CD4-positive, alpha-beta T cell (primary cell): ENCODE measurements at regions not wholly inside any gene's neighbourhood (a gene's known extent, or its start where the extent isn't known, plus 50 kb on each side); places are given as distances from the start of the nearest gene placed in this dataset.

ENCODE experiments used
- ATAC-seq: fragments of 200-7000 bp; cut with Tn5 transposase; one replicate; pipeline ENCODE4 v1.10.0; 2022; ENCODE audit warnings: mild to moderate bottlenecking; ENCODE audit not compliant: poor library complexity
- CTCF ChIA-PET: fragments of 350-600 bp; sonication (Branson Sonifier 250); formaldehyde crosslinking; loops from one replicate; lab custom pipeline; 2021; ENCODE audit warnings: antibody characterized with exemption, inconsistent platforms; lab: Charles Lee
- POLR2A ChIA-PET: fragments of 350-600 bp; sonication (Branson Sonifier 250); formaldehyde crosslinking; loops from one replicate; lab custom pipeline; 2021; ENCODE audit warnings: antibody characterized with exemption, inconsistent platforms; lab: Charles Lee
- DNase-seq, 14 experiments: peaks; one replicate each; pipeline ENCODE4 v3.0.0-alpha.2; 2013 to 2020; ENCODE audit warnings: mixed read lengths in 2 of 14
- H3K27ac ChIP-seq, 2 donors: one replicate each; pipeline versions ENCODE4 v1.5.1 to v1.7.0; 2013; ENCODE audit warnings: low read length in 2 of 2, low read depth in 1 of 2, mild to moderate bottlenecking in 1 of 2
- H3K27me3 ChIP-seq, 2 experiments: 1 replicate in 1 of 2; 2 replicates in 1 of 2; pipeline versions ENCODE4 v1.6.1 to v1.7.0; 2013; ENCODE audit warnings: low read length in 2 of 2, control low read depth in 1 of 2, mild to moderate bottlenecking in 1 of 2, moderate library complexity in 1 of 2; ENCODE audit not compliant: insufficient read depth in 2 of 2, control insufficient read depth in 1 of 2
- H3K36me3 ChIP-seq: one replicate; pipeline ENCODE4 v1.6.1; 2013; ENCODE audit warnings: low read length, control low read depth; ENCODE audit not compliant: insufficient read depth
- H3K4me1 ChIP-seq: one replicate; pipeline ENCODE4 v1.6.1; 2013; ENCODE audit warnings: low read length, control low read depth; ENCODE audit not compliant: insufficient read depth
- H3K4me3 ChIP-seq: one replicate; pipeline ENCODE4 v1.5.1; 2013; ENCODE audit warnings: mild to moderate bottlenecking, low read length, moderate library complexity
- H3K9me3 ChIP-seq, 2 experiments: 1 replicate in 1 of 2; 2 replicates in 1 of 2; pipeline versions ENCODE4 v1.6.1 to v1.7.0; 2013; ENCODE audit warnings: low read length in 2 of 2, mild to moderate bottlenecking in 2 of 2, control low read depth in 1 of 2, moderate library complexity in 1 of 2; ENCODE audit not compliant: control insufficient read depth in 1 of 2, insufficient read depth in 1 of 2
- H3K27ac Mint-ChIP-seq: one replicate; pipeline ENCODE4 v1.8.0; 2020; ENCODE audit warnings: mixed read lengths
- H3K27me3 Mint-ChIP-seq: one replicate; pipeline ENCODE4 v1.8.0; 2021; ENCODE audit warnings: mixed read lengths
- H3K36me3 Mint-ChIP-seq: one replicate; pipeline ENCODE4 v1.8.0; 2021; ENCODE audit warnings: low read depth, mixed read lengths
- H3K4me1 Mint-ChIP-seq: one replicate; pipeline ENCODE4 v1.8.0; 2021; ENCODE audit warnings: low read depth, mixed read lengths
- H3K4me3 Mint-ChIP-seq: one replicate; pipeline ENCODE4 v1.8.0; 2020; ENCODE audit warnings: mild to moderate bottlenecking, mixed read lengths
- H3K9me3 Mint-ChIP-seq: one replicate; pipeline ENCODE4 v1.8.0; 2020; ENCODE audit warnings: mixed read lengths
- CTCF ChIP-seq: fragments of 200-600 bp; IDR thresholded peaks from one replicate; pipeline ENCODE4 v1.8.0; 2022; ENCODE audit warnings: antibody characterized with exemption, mild to moderate bottlenecking
- intact Hi-C, 2 experiments: fragments of 100-400 bp; cut with DNase I in 1 of 2; cut with micrococcal nuclease in 1 of 2; formaldehyde crosslinking; loops; one replicate each; pipeline versions ENCODE4 v1.15.1 to v1.9.0; 2023 to 2025; cut with DNase I, micrococcal nuclease

- intact Hi-C loops = no loop called here
- no peak for ATAC-seq
Observed at GRCh38 chr5:167880420-167880819, 411.0 kb upstream of the WWC1 start.

DNA sequence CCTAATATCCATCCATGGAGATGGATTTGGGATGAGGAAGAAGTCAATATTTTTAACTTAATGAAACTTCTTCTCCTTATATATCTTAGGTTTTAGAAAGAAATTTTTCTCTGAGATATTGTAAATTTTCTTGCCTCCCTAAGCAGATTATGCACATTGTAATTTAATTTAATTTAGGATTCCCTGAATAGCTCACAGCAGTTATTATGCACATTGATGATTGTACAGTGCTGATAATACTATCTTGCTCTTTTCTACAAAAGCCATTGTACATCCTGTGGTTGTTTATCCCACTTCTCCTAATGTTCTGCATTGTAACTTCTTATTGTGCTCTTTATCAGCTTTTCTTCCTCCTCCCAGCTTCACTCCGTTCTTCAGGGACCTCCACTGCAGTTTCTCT, 410.4 kb upstream of the WWC1 start:
- no peaks in the 10 kb centered on the region for H3K4me1 Mint-ChIP-seq
- no peaks in the 10 kb centered on the region for H3K36me3 Mint-ChIP-seq
- no peak for ATAC-seq
- Histone ChIP-seq H3K9me3 (peaks cover 0 to 3% of the 10 kb centered on the region in 2 experiments), H3K27me3 (no peaks in the 10 kb centered on the region), H3K27ac (no peak overlapping the region), H3K36me3 (no peaks in the 10 kb centered on the region), H3K4me1 (no peaks in the 10 kb centered on the region), H3K4me3 (no peak overlapping the region)
- CTCF ChIA-PET = no interaction called here
- intact Hi-C loops = no loop called here
- peaks cover 1% of the 10 kb centered on the region for H3K9me3 Mint-ChIP-seq
- H3K27me3 Mint-ChIP-seq = no peaks in the 10 kb centered on the region
- no peak for TF ChIP-seq CTCF
- H3K27ac Mint-ChIP-seq = no peak overlapping the region
- POLR2A ChIA-PET = no interaction called here
- no peak overlapping the region for H3K4me3 Mint-ChIP-seq
- no peak for DNase-seq

More at GRCh38 chr5:167880420-167880819, 411.0 kb upstream of the WWC1 start:
- no peak overlapping the region for H3K27ac Mint-ChIP-seq
- DNase-seq = no peak
- peaks cover 3% of the 10 kb centered on the region for H3K9me3 Mint-ChIP-seq
- no peaks in the 10 kb centered on the region for H3K27me3 ChIP-seq
- H3K4me1 Mint-ChIP-seq = no peaks in the 10 kb centered on the region
- H3K27me3 Mint-ChIP-seq = no peaks in the 10 kb centered on the region
- no peak overlapping the region for H3K27ac ChIP-seq
- TF ChIP-seq CTCF = no peak
- ChIA-PET POLR2A (no interaction called here), CTCF (no interaction called here)
- no peaks in the 10 kb centered on the region for H3K36me3 Mint-ChIP-seq
- no peaks in the 10 kb centered on the region for H3K4me1 ChIP-seq
- H3K4me3 ChIP-seq = no peak overlapping the region
- H3K9me3 ChIP-seq = peaks cover 0 to 3% of the 10 kb centered on the region in 2 experiments
- H3K4me3 Mint-ChIP-seq = no peak overlapping the region
- no peaks in the 10 kb centered on the region for H3K36me3 ChIP-seq

DNA sequence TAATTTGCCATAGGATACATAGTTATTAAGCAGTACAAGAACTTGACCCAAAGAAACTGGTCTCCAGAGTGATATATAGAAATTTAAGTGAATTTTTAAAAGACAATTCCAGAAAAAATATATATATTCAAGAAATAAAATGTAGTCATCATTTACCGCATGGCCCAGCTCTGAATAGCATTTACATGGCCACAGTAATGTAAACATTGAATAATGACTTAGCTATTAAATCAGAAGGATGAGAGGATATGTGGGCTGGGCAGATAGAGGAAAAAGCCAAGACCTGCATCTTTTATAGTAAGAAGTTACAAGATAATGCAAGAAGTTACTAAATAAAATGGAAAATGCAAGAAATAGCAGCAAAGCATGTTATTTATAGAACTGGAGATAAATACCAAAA, 405.2 kb upstream of the WWC1 start:
- TF ChIP-seq CTCF = no peak
- no peaks in the 10 kb centered on the region for H3K36me3 Mint-ChIP-seq
- CTCF ChIA-PET = no interaction called here
- no peaks in the 10 kb centered on the region for H3K4me1 Mint-ChIP-seq
- H3K9me3 Mint-ChIP-seq = no peaks in the 10 kb centered on the region
- ATAC-seq = no peak
- Histone ChIP-seq H3K4me1 (no peaks in the 10 kb centered on the region), H3K36me3 (no peaks in the 10 kb centered on the region), H3K27ac (no peak overlapping the region), H3K9me3 (no peaks in the 10 kb centered on the region), H3K27me3 (no peaks in the 10 kb centered on the region), H3K4me3 (no peak overlapping the region)
- no peaks in the 10 kb centered on the region for H3K27me3 Mint-ChIP-seq
- H3K4me3 Mint-ChIP-seq = no peak overlapping the region
- no peak overlapping the region for H3K27ac Mint-ChIP-seq
- DNase-seq = no peak
- intact Hi-C loops = no loop called here
- POLR2A ChIA-PET = no interaction called here
